SJCRH30 (cell line): ENCODE measurements at regions not wholly inside any gene's neighbourhood (a gene's known extent, or its start where the extent isn't known, plus 50 kb on each side); places are given as distances from the start of the nearest gene placed in this dataset.

Source experiments
- DNase-seq, 2 experiments: peaks; one replicate each; pipeline ENCODE4 v3.0.0-alpha.2; 2015 to 2020
- H3K27ac ChIP-seq: fragments of 250-450 bp; sonication (Bioruptor Pico); 2 replicates; pipeline ENCODE4 v1.5.1; 2020; ENCODE audit warnings: mild to moderate bottlenecking, moderate library complexity
- H3K27me3 ChIP-seq: fragments of 250-450 bp; sonication (Bioruptor Pico); 2 replicates; pipeline ENCODE4 v1.5.1; 2020; ENCODE audit warnings: mild to moderate bottlenecking, moderate library complexity
- H3K36me3 ChIP-seq: fragments of 250-450 bp; sonication (Bioruptor Pico); 2 replicates; pipeline ENCODE4 v1.5.1; 2020; ENCODE audit warnings: mild to moderate bottlenecking, moderate library complexity
- H3K4me1 ChIP-seq: fragments of 250-450 bp; sonication (Bioruptor Pico); 2 replicates; pipeline ENCODE4 v1.5.1; 2020; ENCODE audit warnings: mild to moderate bottlenecking, moderate library complexity
- H3K4me3 ChIP-seq: fragments of 250-450 bp; sonication (Bioruptor Pico); 2 replicates; pipeline ENCODE4 v1.5.1; 2020; ENCODE audit warnings: mild to moderate bottlenecking, moderate library complexity
- H3K9me3 ChIP-seq: fragments of 250-450 bp; sonication (Bioruptor Pico); replicated peaks from 2 replicates; pipeline ENCODE4 v1.5.1; 2020; ENCODE audit warnings: mild to moderate bottlenecking, moderate library complexity

DNA sequence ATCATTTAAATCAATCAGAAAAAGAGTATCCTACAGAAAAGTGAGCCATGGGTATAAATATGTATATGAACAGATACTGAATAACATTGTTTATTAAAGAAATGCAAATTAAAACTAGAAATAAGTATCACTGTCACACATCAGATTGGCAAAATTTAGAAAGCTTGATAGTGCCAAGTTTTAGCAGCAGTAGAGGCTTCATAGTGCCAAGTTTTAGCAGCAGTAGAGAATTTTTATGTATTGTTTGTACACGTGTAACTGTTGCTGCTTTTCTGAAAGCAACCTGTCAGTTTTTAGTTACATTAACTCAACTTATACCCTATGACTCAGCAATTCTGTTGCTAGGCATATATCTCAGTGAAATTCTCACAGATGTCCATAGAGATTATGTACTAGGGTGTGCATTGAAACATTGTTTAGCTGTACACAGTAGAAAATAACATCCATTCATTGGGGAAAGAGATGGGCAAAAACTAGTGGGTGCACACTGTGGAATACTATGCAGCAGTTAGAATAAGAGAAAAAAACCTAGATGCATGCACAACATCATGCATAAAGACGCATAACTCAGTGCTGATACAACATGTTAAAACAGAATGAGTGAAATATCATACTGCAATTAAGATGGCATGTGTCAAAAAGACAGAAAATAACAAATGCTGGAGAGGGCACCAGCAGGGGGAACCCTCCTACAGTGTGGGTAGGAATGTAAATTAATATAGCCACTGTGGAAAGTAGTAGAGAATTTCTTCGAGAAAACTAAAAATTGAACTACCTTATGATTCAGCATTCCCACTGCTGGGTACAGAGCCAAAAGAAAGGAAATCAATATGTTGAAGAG lies 294.5 kb upstream of the NT5C1B start:
- no peak overlapping the region for H3K4me3 ChIP-seq
- no peaks in the 10 kb centered on the region for H3K27me3 ChIP-seq
- no peaks in the 10 kb centered on the region for H3K9me3 ChIP-seq
- no peak overlapping the region for H3K27ac ChIP-seq
- no peaks in the 10 kb centered on the region for H3K36me3 ChIP-seq
- DNase-seq = peak; percentile 12 to 22
- no peaks in the 10 kb centered on the region for H3K4me1 ChIP-seq

- Histone ChIP-seq H3K27ac (no peak overlapping the region), H3K4me3 (no peak overlapping the region), H3K27me3 (peaks cover 7% of the 10 kb centered on the region; the same call in 1 of the 2 replicates), H3K4me1 (no peaks in the 10 kb centered on the region), H3K36me3 (no peaks in the 10 kb centered on the region), H3K9me3 (no peaks in the 10 kb centered on the region)
- no peak for DNase-seq
Observed at GRCh38 chr2:18871430-18871829, 282.1 kb upstream of the NT5C1B start.

DNA sequence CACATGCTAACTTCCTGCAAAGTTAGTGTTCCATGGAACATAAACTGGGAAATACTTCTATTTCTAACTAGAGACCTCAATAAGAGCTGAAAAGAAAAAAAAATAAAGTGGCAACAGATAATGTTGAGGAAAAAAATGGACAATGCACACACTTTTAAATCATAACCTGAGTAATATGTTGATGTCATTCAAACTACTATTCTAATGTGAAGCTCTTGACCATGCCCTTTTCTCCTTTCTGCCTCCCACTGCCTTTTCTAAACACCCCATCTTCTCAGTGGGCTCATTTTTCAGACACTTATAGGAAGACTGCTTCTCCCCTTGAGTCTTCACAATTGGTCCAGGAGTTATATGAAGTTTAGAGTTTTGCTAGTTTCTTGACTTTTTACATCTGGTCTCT lies 280.9 kb upstream of the NT5C1B start:
- Histone ChIP-seq H3K27ac (no peak overlapping the region), H3K36me3 (no peaks in the 10 kb centered on the region), H3K4me3 (no peak overlapping the region), H3K27me3 (peaks cover 7% of the 10 kb centered on the region; the same call in 1 of the 2 replicates), H3K4me1 (no peaks in the 10 kb centered on the region), H3K9me3 (no peaks in the 10 kb centered on the region)
- DNase-seq = no peak

DNA sequence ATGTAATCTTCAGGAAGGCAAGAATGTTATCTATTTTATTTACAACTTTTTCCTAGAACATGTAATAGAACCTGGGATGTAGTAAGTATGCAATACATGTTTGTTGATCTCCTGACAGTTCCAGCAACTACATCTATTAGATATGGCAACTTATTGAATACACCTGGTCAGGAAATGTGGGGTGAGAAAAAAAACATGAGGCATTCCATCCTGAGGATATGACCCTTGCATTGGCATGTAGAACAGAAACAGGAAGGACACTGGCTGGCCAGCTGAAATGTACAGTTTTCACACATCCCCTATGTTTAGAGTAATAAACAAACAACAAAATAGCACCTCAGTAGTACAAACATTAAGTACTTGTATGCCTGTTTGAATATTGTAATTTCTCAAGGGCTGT lies 272.6 kb upstream of the NT5C1B start:
- no peaks in the 10 kb centered on the region for H3K27me3 ChIP-seq
- H3K4me3 ChIP-seq = no peak overlapping the region
- no peak for DNase-seq
- H3K4me1 ChIP-seq = no peaks in the 10 kb centered on the region
- H3K9me3 ChIP-seq = no peaks in the 10 kb centered on the region
- no peaks in the 10 kb centered on the region for H3K36me3 ChIP-seq
- no peak overlapping the region for H3K27ac ChIP-seq

DNA sequence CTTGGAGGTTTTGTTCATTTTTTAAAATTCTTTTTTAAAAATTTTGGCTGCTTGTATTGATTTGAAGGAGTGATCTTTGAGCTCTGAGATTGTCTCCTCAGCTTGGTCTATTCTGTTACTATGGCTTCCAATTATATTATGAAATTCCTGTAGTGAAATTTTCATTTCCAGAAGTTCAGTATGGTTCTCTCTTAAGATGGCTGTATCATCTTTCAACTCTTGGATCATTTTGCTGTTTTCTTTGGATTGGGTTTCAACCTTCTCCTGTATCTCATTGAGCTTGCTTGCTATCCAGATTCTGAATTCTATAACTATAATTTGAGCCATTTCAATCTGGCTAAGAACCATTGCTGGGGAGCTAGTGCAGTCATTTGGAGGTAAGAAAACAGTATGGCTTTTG lies 270.8 kb upstream of the NT5C1B start:
- Histone ChIP-seq H3K4me3 (no peak overlapping the region), H3K9me3 (no peaks in the 10 kb centered on the region), H3K36me3 (no peaks in the 10 kb centered on the region), H3K27ac (no peak overlapping the region), H3K4me1 (no peaks in the 10 kb centered on the region), H3K27me3 (no peaks in the 10 kb centered on the region)
- DNase-seq = no peak

GRCh38 chr2:18856765-18857164 lies 267.4 kb upstream of the NT5C1B start:
- H3K4me3 ChIP-seq = no peak overlapping the region
- no peaks in the 10 kb centered on the region for H3K36me3 ChIP-seq
- H3K9me3 ChIP-seq = no peaks in the 10 kb centered on the region
- no peak for DNase-seq
- no peaks in the 10 kb centered on the region for H3K4me1 ChIP-seq
- no peak overlapping the region for H3K27ac ChIP-seq
- no peaks in the 10 kb centered on the region for H3K27me3 ChIP-seq

DNA sequence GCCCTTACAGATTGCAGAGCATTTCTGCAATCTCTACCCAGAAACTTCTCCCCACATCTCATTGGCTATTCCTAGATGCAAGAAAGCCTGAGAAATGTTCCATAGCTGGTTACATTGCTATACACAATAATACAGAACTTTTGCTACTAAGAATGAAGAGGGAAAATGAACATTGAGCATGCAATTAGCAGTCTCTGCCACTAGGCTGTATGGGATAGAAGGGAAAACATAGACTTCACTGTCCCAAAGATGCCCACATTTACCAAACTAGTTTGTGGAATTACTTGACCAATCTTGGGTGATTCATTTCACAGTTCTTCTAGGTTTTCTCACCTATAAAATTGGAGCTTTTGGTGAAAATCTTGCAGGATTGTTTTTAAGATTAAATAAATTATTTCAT lies 265.7 kb upstream of the NT5C1B start:
- H3K27me3 ChIP-seq = no peaks in the 10 kb centered on the region
- H3K36me3 ChIP-seq = no peaks in the 10 kb centered on the region
- DNase-seq = peak in 1 of 2 experiments; percentile 14
- no peaks in the 10 kb centered on the region for H3K9me3 ChIP-seq
- no peak overlapping the region for H3K4me3 ChIP-seq
- H3K27ac ChIP-seq = no peak overlapping the region
- no peaks in the 10 kb centered on the region for H3K4me1 ChIP-seq

- H3K27me3 ChIP-seq = no peaks in the 10 kb centered on the region
- no peak overlapping the region for H3K4me3 ChIP-seq
- H3K27ac ChIP-seq = no peak overlapping the region
- H3K36me3 ChIP-seq = no peaks in the 10 kb centered on the region
- H3K4me1 ChIP-seq = no peaks in the 10 kb centered on the region
- DNase-seq = no peak
- no peaks in the 10 kb centered on the region for H3K9me3 ChIP-seq
Observed at GRCh38 chr2:18849841-18850578, 260.6 kb upstream of the NT5C1B start.

DNA sequence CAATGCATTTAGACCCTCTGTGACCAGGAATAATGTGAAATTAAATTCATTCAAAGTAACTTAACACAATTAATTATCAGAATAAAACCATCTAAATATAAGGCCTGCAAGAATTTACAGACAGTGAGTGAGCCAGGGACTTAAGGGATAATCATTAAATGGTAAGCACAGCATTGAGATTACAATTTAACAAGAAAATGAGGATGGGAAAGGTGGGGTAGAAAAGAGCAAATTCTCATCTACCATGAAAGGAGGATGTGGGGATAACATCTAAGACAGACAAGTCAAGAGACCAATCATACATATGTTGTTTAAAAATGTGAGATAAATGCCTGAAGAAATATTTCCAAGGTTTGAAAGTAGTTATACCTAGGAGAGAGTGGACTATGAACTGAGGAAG lies 259.3 kb upstream of the NT5C1B start:
- no peak for DNase-seq
- Histone ChIP-seq H3K27ac (no peak overlapping the region), H3K27me3 (no peaks in the 10 kb centered on the region), H3K4me3 (no peak overlapping the region), H3K9me3 (no peaks in the 10 kb centered on the region), H3K4me1 (no peaks in the 10 kb centered on the region), H3K36me3 (no peaks in the 10 kb centered on the region)

DNA sequence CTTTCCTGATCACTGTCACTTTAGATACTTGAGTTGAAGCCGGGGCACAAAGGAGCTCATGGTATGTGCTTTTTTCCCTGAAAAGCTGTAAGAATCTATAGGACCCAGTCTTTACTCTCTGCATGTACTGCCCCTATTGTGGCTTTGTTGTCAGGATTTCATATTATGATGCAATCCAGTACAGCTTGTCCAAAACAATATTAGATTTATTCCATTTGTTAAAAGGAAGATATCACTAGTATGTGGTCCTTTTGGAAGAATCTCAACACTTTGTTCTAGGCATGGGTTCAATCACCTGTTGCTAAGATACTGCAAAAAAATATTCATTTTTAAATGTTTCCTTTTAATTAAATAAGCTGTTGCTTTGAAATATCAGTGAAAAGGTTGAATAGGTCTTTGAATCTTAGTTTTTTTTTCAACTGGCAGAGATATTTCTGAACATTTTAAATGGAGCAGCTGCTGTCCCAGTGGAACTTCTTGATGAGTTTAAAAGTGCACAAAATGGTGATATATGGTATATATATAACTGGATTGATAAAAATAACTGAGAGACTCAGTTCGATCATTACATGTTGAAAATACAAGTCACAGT lies 256.6 kb upstream of the NT5C1B start:
- Histone ChIP-seq H3K4me1 (no peaks in the 10 kb centered on the region), H3K9me3 (no peaks in the 10 kb centered on the region), H3K4me3 (no peak overlapping the region), H3K27ac (no peak overlapping the region), H3K36me3 (no peaks in the 10 kb centered on the region), H3K27me3 (no peaks in the 10 kb centered on the region)
- DNase-seq = no peak

- H3K4me1 ChIP-seq = no peaks in the 10 kb centered on the region
- no peak overlapping the region for H3K4me3 ChIP-seq
- H3K27me3 ChIP-seq = no peaks in the 10 kb centered on the region
- no peaks in the 10 kb centered on the region for H3K9me3 ChIP-seq
- no peak for DNase-seq
- H3K36me3 ChIP-seq = no peaks in the 10 kb centered on the region
- H3K27ac ChIP-seq = no peak overlapping the region
Observed at GRCh38 chr2:18842836-18843235, 253.5 kb upstream of the NT5C1B start.

GRCh38 chr2:18841248-18842150 lies 252.1 kb upstream of the NT5C1B start:
- H3K36me3 ChIP-seq = no peaks in the 10 kb centered on the region
- no peak overlapping the region for H3K27ac ChIP-seq
- no peak for DNase-seq
- no peaks in the 10 kb centered on the region for H3K4me1 ChIP-seq
- H3K27me3 ChIP-seq = no peaks in the 10 kb centered on the region; the same call in none of the 2 replicates
- H3K9me3 ChIP-seq = no peaks in the 10 kb centered on the region
- H3K4me3 ChIP-seq = no peak overlapping the region

- Histone ChIP-seq H3K4me1 (no peaks in the 10 kb centered on the region), H3K4me3 (no peak overlapping the region), H3K36me3 (no peaks in the 10 kb centered on the region), H3K27me3 (no peaks in the 10 kb centered on the region; the same call in none of the 2 replicates), H3K9me3 (no peaks in the 10 kb centered on the region), H3K27ac (no peak overlapping the region)
- no peak for DNase-seq
Observed at GRCh38 chr2:18837240-18837639, 247.9 kb upstream of the NT5C1B start.

DNA sequence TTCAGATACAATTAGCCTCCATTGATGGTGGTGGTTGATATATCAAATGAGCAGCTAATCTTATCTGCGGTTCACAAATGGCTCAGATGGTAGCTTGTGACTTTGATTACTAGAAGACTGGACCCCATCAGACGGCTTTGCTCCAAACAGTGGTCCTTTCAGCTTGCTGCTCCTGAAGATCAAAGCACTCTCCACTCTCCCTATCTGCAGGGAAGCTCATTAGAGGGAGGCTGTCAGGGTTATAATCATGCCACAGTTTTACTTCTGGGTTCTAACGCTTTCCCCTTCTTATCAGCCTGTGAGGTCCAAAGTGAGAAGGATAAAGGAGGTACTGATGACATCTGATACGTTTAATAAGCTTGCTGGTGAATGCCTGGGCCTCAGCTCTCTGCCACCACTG lies 247.1 kb upstream of the NT5C1B start:
- H3K27me3 ChIP-seq = no peaks in the 10 kb centered on the region; the same call in none of the 2 replicates
- no peaks in the 10 kb centered on the region for H3K4me1 ChIP-seq
- H3K9me3 ChIP-seq = no peaks in the 10 kb centered on the region
- no peak overlapping the region for H3K4me3 ChIP-seq
- H3K36me3 ChIP-seq = no peaks in the 10 kb centered on the region
- DNase-seq = no peak
- no peak overlapping the region for H3K27ac ChIP-seq
